DOHH2 (cell line): ENCODE measurements at regions not wholly inside any gene's neighbourhood (a gene's known extent, or its start where the extent isn't known, plus 50 kb on each side); places are given as distances from the start of the nearest gene placed in this dataset.

Experiments
- H3F3A ChIP-seq: fragments of 200-600 bp; sonication (generic), shearing (Covaris generic); 2 replicates; pipeline ENCODE4 v1.6.0; 2016; ENCODE audit warnings: antibody characterized with exemption, mild to moderate bottlenecking; ENCODE audit not compliant: control insufficient read depth, insufficient read depth
- H3K27ac ChIP-seq: fragments of 200-600 bp; sonication (generic); 2 replicates; pipeline ENCODE4 v1.5.1; 2014; ENCODE audit warnings: low read depth, mild to moderate bottlenecking, low read length, moderate library complexity
- H3K27me3 ChIP-seq: fragments of 200-600 bp; sonication (generic); 2 replicates; pipeline ENCODE4 v1.6.1; 2014; ENCODE audit warnings: mild to moderate bottlenecking, low read length, mixed read lengths; ENCODE audit not compliant: control insufficient read depth
- H3K36me3 ChIP-seq: fragments of 200-600 bp; sonication (generic); 2 replicates; pipeline ENCODE4 v1.6.1; 2014; ENCODE audit warnings: mild to moderate bottlenecking, low read length, moderate library complexity, mixed read lengths; ENCODE audit not compliant: control insufficient read depth
- H3K4me1 ChIP-seq: fragments of 200-600 bp; sonication (generic); 2 replicates; pipeline ENCODE4 v1.6.1; 2014; ENCODE audit warnings: mild to moderate bottlenecking, low read length, mixed read lengths; ENCODE audit not compliant: control insufficient read depth
- H3K4me2 ChIP-seq: fragments of 200-600 bp; sonication (generic); 2 replicates; pipeline ENCODE4 v1.6.0; 2014; ENCODE audit warnings: mild to moderate bottlenecking, low read length, moderate library complexity
- H3K4me3 ChIP-seq: fragments of 200-600 bp; sonication (generic); 2 replicates; pipeline ENCODE4 v1.5.1; 2014; ENCODE audit warnings: mild to moderate bottlenecking, low read length, mixed read lengths
- H3K79me2 ChIP-seq: fragments of 200-600 bp; sonication (generic); 2 replicates; pipeline ENCODE4 v1.6.1; 2014; ENCODE audit warnings: mild to moderate bottlenecking, low read length, mixed read lengths; ENCODE audit not compliant: control insufficient read depth
- H3K9me2 ChIP-seq: fragments of 200-600 bp; sonication (generic); replicated peaks from 2 replicates; pipeline ENCODE4 v1.6.1; 2014; ENCODE audit warnings: mild to moderate bottlenecking, low read length, mixed read lengths; ENCODE audit not compliant: control insufficient read depth
- H3K9me3 ChIP-seq: fragments of 200-600 bp; sonication (generic); 2 replicates; pipeline ENCODE4 v1.6.1; 2014; ENCODE audit warnings: antibody characterized with exemption, low read length, mixed read lengths; ENCODE audit not compliant: control insufficient read depth, insufficient read depth
- H4K20me1 ChIP-seq: fragments of 200-600 bp; sonication (generic); 2 replicates; pipeline ENCODE4 v1.6.0; 2014; ENCODE audit warnings: low read depth, mild to moderate bottlenecking, antibody characterized with exemption, low read length, moderate library complexity; ENCODE audit not compliant: control insufficient read depth, insufficient read depth
- EZH2phosphoT487 ChIP-seq: fragments of 200-600 bp; sonication (generic); IDR thresholded peaks from 2 replicates; pipeline ENCODE4 v1.6.1; 2017; ENCODE audit warnings: borderline replicate concordance, mild to moderate bottlenecking, antibody characterized with exemption, low read length, moderate library complexity, mixed read lengths
- TF ChIP-seq, protein P1 (sequence below): fragments of 200-600 bp; sonication (generic); IDR thresholded peaks from one replicate; pipeline ENCODE4 v1.5.1; 2014; ENCODE audit warnings: antibody characterized with exemption, mild to moderate bottlenecking, low read depth, low read length; ENCODE audit not compliant: poor library complexity, severe bottlenecking

DNA sequence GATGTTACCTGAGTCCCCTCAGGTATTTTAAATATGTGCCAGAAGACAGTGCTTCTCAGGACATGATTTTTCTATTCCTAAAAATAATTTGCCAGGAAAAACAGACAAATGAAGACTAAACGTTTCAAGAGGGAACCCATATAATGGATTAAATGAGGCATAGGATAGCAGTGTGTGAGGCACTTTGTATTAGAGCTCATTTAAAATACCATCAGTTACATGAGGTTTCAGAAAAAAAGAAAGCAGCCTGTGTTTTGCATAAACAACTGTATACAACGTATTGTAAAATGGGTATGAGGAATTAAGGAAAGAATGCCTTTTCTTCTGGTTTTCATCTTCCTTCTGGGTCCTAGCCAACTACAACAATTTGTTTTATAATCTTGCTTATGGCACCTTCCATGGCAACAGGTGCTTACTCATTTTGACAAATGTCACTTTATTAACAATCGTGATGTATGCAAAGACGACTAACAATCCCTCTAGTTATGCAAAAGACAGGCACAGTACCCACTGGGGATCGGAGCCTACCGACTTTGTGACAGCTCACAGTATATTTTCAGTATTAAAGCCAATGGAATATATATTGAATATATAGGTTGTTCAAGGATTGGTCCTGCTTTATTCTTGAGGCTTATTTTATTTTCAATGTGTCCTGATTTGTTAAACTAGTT, 231.6 kb upstream of the ZNF717 start:
- H3K27me3 ChIP-seq = no peaks in the 10 kb centered on the region
- H3K36me3 ChIP-seq = no peaks in the 10 kb centered on the region
- H3K4me3 ChIP-seq = no peak overlapping the region
- H3K27ac ChIP-seq = no peak overlapping the region
- no peaks in the 10 kb centered on the region for H4K20me1 ChIP-seq
- H3K79me2 ChIP-seq = no peaks in the 10 kb centered on the region
- H3K4me2 ChIP-seq = no peak overlapping the region
- H3K9me3 ChIP-seq = no peaks in the 10 kb centered on the region
- no peaks in the 10 kb centered on the region for H3K9me2 ChIP-seq
- H3F3A ChIP-seq = no peaks in the 10 kb centered on the region
- TF ChIP-seq EZH2phosphoT487 = no peak
- TF ChIP-seq, protein P1, sequence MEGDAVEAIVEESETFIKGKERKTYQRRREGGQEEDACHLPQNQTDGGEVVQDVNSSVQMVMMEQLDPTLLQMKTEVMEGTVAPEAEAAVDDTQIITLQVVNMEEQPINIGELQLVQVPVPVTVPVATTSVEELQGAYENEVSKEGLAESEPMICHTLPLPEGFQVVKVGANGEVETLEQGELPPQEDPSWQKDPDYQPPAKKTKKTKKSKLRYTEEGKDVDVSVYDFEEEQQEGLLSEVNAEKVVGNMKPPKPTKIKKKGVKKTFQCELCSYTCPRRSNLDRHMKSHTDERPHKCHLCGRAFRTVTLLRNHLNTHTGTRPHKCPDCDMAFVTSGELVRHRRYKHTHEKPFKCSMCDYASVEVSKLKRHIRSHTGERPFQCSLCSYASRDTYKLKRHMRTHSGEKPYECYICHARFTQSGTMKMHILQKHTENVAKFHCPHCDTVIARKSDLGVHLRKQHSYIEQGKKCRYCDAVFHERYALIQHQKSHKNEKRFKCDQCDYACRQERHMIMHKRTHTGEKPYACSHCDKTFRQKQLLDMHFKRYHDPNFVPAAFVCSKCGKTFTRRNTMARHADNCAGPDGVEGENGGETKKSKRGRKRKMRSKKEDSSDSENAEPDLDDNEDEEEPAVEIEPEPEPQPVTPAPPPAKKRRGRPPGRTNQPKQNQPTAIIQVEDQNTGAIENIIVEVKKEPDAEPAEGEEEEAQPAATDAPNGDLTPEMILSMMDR = no peak
- no peaks in the 10 kb centered on the region for H3K4me1 ChIP-seq

DNA sequence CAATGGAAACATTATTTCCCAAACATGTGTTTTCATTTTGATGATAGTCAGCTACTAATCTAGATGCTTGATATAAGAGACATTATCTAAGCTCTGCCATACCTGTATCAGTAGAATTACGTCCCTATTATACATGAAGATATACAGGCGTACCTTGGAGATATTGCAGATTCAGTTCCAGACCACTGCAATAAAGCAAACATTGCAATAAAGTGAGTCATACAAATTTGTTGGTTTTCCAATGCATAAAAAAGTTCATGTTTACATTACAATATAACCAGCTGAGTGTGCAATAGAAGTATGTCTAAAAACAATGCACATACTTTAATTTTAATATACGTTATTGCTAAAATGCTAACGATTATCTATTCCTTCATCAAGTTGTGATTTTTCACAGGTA, 236.0 kb upstream of the ZNF717 start:
- H3K4me1 ChIP-seq = no peaks in the 10 kb centered on the region
- H3K27me3 ChIP-seq = no peaks in the 10 kb centered on the region
- TF ChIP-seq, protein P1 = no peak
- no peak for TF ChIP-seq EZH2phosphoT487
- H3K4me2 ChIP-seq = no peak overlapping the region
- H3F3A ChIP-seq = no peaks in the 10 kb centered on the region
- H3K9me3 ChIP-seq = no peaks in the 10 kb centered on the region
- no peak overlapping the region for H3K4me3 ChIP-seq
- no peaks in the 10 kb centered on the region for H3K79me2 ChIP-seq
- H4K20me1 ChIP-seq = no peaks in the 10 kb centered on the region
- no peaks in the 10 kb centered on the region for H3K9me2 ChIP-seq
- no peaks in the 10 kb centered on the region for H3K36me3 ChIP-seq
- no peak overlapping the region for H3K27ac ChIP-seq

- TF ChIP-seq EZH2phosphoT487 = no peak
- TF ChIP-seq, protein P1 = peak; percentile 12
Observed at GRCh38 chr3:76024640-76025039, 239.3 kb upstream of the ZNF717 start.

More at GRCh38 chr3:76024640-76025039, 239.3 kb upstream of the ZNF717 start:
- no peak overlapping the region for H3K27ac ChIP-seq
- H3K9me2 ChIP-seq = no peaks in the 10 kb centered on the region
- no peaks in the 10 kb centered on the region for H3F3A ChIP-seq
- no peaks in the 10 kb centered on the region for H3K79me2 ChIP-seq
- H3K9me3 ChIP-seq = no peaks in the 10 kb centered on the region
- H3K4me3 ChIP-seq = no peak overlapping the region
- no peak overlapping the region for H3K4me2 ChIP-seq
- H3K27me3 ChIP-seq = no peaks in the 10 kb centered on the region
- H4K20me1 ChIP-seq = no peaks in the 10 kb centered on the region
- no peaks in the 10 kb centered on the region for H3K4me1 ChIP-seq
- H3K36me3 ChIP-seq = no peaks in the 10 kb centered on the region
